GM12878 (cell line): ENCODE measurements at regions not wholly inside any gene's neighbourhood (a gene's known extent, or its start where the extent isn't known, plus 50 kb on each side); places are given as distances from the start of the nearest gene placed in this dataset.

ENCODE experiments used
- BACH1 ChIP-seq: fragments of 450-650 bp; IDR thresholded peaks from 2 replicates; pipeline ENCODE4 v1.6.1; 2017; ENCODE audit warnings: mild to moderate bottlenecking, borderline replicate concordance
- MYC ChIP-seq: IDR thresholded peaks from 2 replicates; pipeline ENCODE4 v1.6.1; 2011; ENCODE audit warnings: mild to moderate bottlenecking, low read length, moderate library complexity, inconsistent platforms; ENCODE audit not compliant: insufficient read depth, insufficient replicate concordance, insufficient read length, severe bottlenecking
- NR2C1 ChIP-seq: fragments of 450-650 bp; IDR thresholded peaks from 2 replicates; pipeline ENCODE4 v1.6.1; 2017; ENCODE audit warnings: antibody characterized with exemption, mild to moderate bottlenecking, moderate library complexity
- RCOR1 ChIP-seq: conservative IDR thresholded peaks from 2 replicates; pipeline ENCODE4 v1.6.1; 2012; ENCODE audit warnings: low read depth, low read length, improper control_type of control experiment
- SRF ChIP-seq, 2 experiments: IDR thresholded peaks; 2 replicates each; pipeline ENCODE4 v1.6.1; 2011; ENCODE audit warnings: low read depth in 2 of 2, low read length in 2 of 2, mild to moderate bottlenecking in 1 of 2, moderate library complexity in 1 of 2
- TCF3 ChIP-seq: IDR thresholded peaks from 2 replicates; pipeline ENCODE4 v1.6.1; 2012; ENCODE audit warnings: low read depth, mild to moderate bottlenecking, low read length, borderline replicate concordance; ENCODE audit not compliant: insufficient read depth
- ZNF24 ChIP-seq: fragments of 450-650 bp; IDR thresholded peaks from 2 replicates; pipeline ENCODE4 v1.6.1; 2017; ENCODE audit warnings: antibody characterized with exemption, mild to moderate bottlenecking
- TF ChIP-seq, protein P1 (sequence below), 3 experiments: IDR thresholded peaks in 2 of 3; conservative IDR thresholded peaks in 1 of 3; 2 replicates each; pipeline ENCODE4 v1.5.1; 2011; ENCODE audit warnings: low read depth in 3 of 3, low read length in 3 of 3, mild to moderate bottlenecking in 3 of 3, control low read depth in 2 of 3, moderate library complexity in 2 of 3, inconsistent platforms in 1 of 3, mixed read lengths in 1 of 3; ENCODE audit not compliant: control insufficient read depth in 2 of 3, insufficient read depth in 1 of 3; ENCODE audit errors: extremely low read depth in 1 of 3

DNA sequence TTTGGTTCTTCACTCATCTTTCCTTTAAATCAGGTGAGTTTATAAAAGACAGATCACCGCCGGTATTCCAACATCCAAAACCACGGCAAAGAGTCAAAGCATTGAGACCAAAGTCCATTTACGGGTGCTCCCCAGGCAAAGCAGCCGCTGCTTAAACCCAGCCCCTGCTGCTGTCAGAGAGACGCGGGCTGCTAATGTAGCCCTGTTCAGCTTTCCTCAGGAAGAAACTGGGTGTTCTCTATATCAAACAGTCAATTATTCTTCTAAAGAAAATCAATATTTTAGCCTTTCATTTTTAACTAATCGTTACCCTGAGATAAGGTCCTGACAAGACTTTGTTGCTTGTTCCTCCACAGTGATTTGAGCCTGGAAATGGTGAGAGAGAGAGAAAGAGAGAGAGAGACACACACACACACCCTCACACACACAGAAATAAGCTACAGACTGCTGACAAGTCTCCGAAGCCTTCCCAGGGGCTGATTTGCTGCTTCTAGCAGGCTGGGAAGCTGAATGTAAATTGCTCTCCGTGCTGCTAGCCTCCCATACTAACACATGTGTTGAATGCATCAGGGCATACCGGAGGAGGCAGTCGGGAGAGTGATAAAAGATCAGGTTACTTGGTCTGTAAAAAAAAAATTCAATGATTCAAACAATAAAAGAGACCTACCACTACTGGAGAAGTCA, 183.0 kb upstream of the ANK3 start:
- TF ChIP-seq TCF3 (no peak), NR2C1 (no peak), BACH1 (no peak), MYC (no peak), RCOR1 (no peak), ZNF24 (no peak), SRF (IDR thresholded peaks at IDR 0.05; ENCODE audit: low read depth in 2 of 2, low read length in 2 of 2) (no peak)
- TF ChIP-seq, protein P1, sequence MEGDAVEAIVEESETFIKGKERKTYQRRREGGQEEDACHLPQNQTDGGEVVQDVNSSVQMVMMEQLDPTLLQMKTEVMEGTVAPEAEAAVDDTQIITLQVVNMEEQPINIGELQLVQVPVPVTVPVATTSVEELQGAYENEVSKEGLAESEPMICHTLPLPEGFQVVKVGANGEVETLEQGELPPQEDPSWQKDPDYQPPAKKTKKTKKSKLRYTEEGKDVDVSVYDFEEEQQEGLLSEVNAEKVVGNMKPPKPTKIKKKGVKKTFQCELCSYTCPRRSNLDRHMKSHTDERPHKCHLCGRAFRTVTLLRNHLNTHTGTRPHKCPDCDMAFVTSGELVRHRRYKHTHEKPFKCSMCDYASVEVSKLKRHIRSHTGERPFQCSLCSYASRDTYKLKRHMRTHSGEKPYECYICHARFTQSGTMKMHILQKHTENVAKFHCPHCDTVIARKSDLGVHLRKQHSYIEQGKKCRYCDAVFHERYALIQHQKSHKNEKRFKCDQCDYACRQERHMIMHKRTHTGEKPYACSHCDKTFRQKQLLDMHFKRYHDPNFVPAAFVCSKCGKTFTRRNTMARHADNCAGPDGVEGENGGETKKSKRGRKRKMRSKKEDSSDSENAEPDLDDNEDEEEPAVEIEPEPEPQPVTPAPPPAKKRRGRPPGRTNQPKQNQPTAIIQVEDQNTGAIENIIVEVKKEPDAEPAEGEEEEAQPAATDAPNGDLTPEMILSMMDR (IDR thresholded peaks at IDR 0.05 in 2 of 3, conservative IDR thresholded peaks at IDR 0.05 in 1 of 3; ENCODE audit: control insufficient read depth in 2 of 3, extremely low read depth in 1 of 3, insufficient read depth in 1 of 3, low read depth in 3 of 3, low read length in 3 of 3): no peak
